Ecto neural progenitor cell (in vitro differentiated cells): ENCODE measurements at regions not wholly inside any gene's neighbourhood (a gene's known extent, or its start where the extent isn't known, plus 50 kb on each side); places are given as distances from the start of the nearest gene placed in this dataset.
A peak's percentile ranks its signal among the peaks of the same experiment; 100 is the strongest.

Experiments
- DNase-seq: peaks from one replicate; pipeline ENCODE4 v3.0.0-alpha.2; 2018; ENCODE audit warnings: low spot score

GRCh38 chr1:238196516-238196915, 305.8 kb upstream of the ZP4 start:
- DNase-seq: no peak

GRCh38 chr1:238191170-238191569, 300.4 kb upstream of the ZP4 start:
- DNase-seq: no peak

DNA sequence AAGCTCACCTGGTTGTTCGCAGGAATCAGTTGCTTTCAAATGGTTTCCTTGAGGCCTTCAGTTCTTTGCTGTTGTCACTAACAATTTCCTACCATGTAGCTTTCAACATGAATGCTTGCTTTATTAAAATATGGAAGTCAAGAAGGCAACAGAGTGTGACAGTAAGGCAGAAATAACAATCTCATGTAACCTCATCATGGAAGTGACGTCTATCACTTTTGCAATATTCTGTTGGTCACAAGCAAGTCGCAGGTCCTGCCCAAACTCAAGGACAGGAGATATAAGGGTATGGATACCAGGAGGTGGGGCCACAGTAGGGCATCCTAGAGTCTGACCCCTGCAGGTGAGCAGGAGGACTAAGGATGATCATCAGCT, 296.8 kb upstream of the ZP4 start:
- DNase-seq: no peak

DNA sequence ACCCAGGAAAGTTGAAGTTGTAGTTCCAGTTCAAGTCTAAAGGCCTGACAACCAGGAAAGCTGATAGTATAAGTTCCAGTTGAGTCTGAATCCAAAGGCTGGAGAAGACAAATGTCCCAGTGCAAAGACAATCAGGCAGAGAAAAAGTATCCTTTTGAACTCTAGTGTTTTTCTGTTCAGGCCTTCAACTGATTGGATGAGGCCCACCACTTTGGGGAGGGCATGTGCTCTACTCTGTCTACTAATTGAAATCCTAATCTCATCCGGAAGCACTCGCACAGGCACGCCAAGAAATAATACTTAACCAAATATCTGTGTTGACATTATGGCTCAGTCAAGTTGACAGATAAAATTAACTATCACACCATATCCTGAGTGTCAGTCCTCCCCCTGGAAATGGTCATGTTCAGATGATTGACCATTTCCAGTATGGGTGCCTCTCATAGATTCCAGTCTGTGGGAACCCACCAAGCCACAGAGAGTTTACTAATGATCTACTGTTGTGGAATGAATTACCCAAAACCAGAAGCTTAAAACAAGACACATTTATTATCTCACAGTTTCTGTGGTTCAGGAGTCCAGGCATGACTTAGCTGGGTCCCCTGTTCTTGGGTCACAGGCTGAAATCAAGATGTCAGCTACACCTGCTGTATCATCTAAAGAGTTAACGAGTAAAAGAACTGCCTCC, 296.3 kb upstream of the ZP4 start:
- DNase-seq: no peak

- peak; percentile 56 for DNase-seq
Observed at GRCh38 chr1:238177960-238178645, 287.4 kb upstream of the ZP4 start.

DNA sequence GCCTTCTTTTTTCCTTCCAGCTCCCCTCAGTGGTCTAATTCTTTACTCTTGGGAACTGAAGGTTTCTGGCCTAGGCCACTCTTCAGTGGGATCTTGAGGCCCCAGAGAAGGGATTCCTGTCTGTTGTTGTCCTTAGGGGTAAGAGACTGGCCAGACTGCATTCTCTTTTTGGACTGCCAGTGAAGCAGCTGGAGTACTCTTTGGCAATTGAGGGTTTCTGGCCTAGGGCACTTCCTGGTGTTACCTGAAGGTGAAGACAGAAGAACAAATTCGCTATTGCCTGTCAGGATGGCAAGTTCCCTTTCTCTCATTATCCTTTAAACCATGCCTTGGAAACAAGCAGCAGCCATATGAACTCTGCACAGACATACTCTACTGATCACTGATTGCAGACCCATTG, 286.6 kb upstream of the ZP4 start:
- DNase-seq: no peak

- DNase-seq: no peak
Observed at GRCh38 chr1:238176441-238176840, 285.7 kb upstream of the ZP4 start.

- DNase-seq: no peak
Observed at GRCh38 chr1:238171985-238172384, 281.3 kb upstream of the ZP4 start.

DNA sequence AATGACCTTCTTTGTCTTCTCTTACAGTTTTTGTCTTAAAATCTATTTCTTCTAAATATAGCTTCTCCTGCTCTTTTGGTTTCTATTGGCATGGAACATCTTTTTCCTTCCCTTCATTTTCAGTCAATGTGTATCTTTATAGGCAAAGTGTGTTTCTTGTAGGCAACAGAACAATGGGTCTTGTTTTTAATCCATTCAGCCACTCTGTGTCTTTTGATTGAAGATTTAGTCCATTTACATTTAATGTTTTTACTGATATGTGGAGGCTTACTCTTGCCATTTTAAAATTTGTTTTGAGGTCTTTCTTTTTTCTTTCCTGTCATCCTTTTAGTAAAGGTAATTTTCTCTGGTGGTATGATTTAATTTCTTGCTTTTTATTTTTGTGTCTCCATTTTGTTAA, 271.2 kb upstream of the ZP4 start:
- no peak for DNase-seq

GRCh38 chr1:238153939-238154338, 263.2 kb upstream of the ZP4 start:
- DNase-seq: no peak

- DNase-seq: no peak
Observed at GRCh38 chr1:238153253-238153652, 262.5 kb upstream of the ZP4 start.

- DNase-seq: no peak
Observed at GRCh38 chr1:238152119-238152518, 261.4 kb upstream of the ZP4 start.

GRCh38 chr1:238143038-238143437, 252.3 kb upstream of the ZP4 start:
- DNase-seq: no peak

- DNase-seq: no peak
Observed at GRCh38 chr1:238141353-238141752, 250.6 kb upstream of the ZP4 start.

DNA sequence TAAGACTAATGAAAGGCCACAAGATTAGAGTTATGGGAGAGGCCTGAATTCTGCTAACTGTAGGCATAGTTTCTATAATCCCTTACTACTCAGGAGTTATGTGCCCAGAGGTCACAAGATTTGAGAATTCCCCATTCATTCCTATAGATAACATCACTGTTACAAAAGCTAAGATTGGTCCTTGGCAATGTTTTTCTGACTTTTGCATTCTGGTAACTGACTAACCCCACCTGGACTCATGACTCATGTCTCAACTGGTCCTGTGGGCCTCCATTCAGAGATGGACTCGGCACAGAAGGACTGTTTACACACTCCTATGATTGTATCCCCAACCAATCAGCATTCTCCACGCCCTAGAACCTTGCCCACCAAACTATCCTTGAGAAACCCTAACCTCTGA, 249.0 kb upstream of the ZP4 start:
- DNase-seq: no peak

- no peak for DNase-seq
Observed at GRCh38 chr1:238138059-238138626, 247.4 kb upstream of the ZP4 start.

- DNase-seq: no peak
Observed at GRCh38 chr1:238135708-238136664, 245.3 kb upstream of the ZP4 start.

DNA sequence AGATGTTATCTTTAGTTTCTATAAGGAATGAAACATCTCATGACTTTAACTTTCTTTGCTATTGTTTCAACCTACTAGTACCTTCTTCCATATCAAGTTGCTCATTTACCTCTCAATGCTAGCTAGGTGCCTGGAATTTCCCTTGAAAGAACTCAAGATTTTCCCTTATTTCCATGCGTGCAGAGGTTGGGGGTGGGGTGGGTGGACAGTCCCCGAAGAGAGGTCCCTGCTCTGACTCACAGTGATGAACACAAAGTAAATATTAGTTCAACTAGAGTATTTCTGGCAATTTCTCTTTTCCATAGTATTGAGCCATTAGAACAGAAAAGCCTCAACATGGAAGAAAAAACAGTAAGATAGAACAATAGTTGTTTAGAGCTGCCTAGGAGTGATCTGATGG, 239.0 kb upstream of the ZP4 start:
- no peak for DNase-seq

- no peak for DNase-seq
Observed at GRCh38 chr1:238123201-238123600, 232.5 kb upstream of the ZP4 start.

GRCh38 chr1:238119861-238120260, 229.1 kb upstream of the ZP4 start:
- no peak for DNase-seq

DNA sequence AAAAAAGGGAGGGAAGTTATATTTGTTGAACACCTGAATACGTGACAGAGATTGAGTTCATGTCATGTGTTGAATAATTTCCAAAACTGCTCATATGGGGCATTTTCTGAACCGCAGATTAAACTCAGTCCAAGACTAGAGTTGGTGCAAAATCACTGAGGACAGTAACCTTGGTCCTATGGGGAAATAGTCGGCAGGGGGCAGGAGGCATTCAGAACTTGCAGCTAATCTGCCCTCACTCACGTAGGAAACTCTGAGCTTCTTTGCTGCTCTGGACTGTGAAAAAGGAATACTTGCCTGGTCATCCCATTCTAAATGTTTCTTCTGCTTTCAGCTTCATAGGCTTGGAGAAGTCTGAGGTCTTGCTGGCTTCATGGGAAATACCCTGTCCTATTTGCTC, 228.3 kb upstream of the ZP4 start:
- no peak for DNase-seq

DNA sequence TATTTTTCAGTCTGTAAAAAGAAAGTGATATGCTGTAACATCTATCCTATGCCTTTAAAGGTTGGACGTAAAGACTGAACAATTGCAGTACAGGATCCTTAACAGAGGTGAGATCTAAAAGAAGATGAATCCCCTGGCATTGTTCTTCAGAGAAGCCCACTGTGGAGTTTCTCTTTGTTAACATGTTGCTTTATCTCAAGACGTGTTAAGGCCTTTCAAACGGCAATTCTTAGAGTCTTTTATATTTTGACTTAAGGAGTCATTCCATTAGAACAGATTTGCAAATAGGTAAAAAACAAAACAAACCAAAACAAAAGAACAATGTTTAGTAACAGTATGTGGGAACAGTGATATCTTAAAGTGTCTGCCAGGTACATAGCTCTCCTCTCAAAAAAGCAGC, 225.1 kb upstream of the ZP4 start:
- DNase-seq: no peak
